WI38 (cell line): ENCODE measurements at regions not wholly inside any gene's neighbourhood (a gene's known extent, or its start where the extent isn't known, plus 50 kb on each side); places are given as distances from the start of the nearest gene placed in this dataset.

ENCODE experiments used
- H3K4me3 ChIP-seq: 2 replicates; pipeline ENCODE4 v1.5.1; 2011; ENCODE audit warnings: low read depth, mild to moderate bottlenecking, control low read depth, low read length
- TF ChIP-seq, protein P1 (sequence below): IDR thresholded peaks from 2 replicates; pipeline ENCODE4 v1.5.1; 2012; ENCODE audit warnings: low read depth, mild to moderate bottlenecking, control low read depth, low read length

DNA sequence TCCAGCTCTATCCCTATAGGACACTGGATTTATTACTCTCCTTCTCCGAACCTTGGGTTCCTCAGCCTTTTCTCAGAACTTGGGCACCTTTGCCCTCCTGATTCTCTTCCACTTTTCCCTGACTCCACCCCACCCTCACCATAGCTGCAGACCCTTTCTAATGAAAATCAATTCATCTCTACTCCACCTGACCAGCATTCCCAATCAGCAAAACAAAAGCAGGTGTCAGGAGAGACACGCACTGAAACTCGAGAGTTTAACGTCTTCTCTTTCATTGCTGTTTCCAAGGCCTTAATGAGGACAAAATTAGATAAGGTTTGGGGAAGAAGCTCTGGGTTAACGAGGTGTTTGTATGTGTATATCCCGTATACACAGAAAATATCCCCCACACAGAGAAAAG, 208.8 kb downstream of the PLPP3 start:
- TF ChIP-seq, protein P1, sequence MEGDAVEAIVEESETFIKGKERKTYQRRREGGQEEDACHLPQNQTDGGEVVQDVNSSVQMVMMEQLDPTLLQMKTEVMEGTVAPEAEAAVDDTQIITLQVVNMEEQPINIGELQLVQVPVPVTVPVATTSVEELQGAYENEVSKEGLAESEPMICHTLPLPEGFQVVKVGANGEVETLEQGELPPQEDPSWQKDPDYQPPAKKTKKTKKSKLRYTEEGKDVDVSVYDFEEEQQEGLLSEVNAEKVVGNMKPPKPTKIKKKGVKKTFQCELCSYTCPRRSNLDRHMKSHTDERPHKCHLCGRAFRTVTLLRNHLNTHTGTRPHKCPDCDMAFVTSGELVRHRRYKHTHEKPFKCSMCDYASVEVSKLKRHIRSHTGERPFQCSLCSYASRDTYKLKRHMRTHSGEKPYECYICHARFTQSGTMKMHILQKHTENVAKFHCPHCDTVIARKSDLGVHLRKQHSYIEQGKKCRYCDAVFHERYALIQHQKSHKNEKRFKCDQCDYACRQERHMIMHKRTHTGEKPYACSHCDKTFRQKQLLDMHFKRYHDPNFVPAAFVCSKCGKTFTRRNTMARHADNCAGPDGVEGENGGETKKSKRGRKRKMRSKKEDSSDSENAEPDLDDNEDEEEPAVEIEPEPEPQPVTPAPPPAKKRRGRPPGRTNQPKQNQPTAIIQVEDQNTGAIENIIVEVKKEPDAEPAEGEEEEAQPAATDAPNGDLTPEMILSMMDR: no peak
- H3K4me3 ChIP-seq: no peak overlapping the region

DNA sequence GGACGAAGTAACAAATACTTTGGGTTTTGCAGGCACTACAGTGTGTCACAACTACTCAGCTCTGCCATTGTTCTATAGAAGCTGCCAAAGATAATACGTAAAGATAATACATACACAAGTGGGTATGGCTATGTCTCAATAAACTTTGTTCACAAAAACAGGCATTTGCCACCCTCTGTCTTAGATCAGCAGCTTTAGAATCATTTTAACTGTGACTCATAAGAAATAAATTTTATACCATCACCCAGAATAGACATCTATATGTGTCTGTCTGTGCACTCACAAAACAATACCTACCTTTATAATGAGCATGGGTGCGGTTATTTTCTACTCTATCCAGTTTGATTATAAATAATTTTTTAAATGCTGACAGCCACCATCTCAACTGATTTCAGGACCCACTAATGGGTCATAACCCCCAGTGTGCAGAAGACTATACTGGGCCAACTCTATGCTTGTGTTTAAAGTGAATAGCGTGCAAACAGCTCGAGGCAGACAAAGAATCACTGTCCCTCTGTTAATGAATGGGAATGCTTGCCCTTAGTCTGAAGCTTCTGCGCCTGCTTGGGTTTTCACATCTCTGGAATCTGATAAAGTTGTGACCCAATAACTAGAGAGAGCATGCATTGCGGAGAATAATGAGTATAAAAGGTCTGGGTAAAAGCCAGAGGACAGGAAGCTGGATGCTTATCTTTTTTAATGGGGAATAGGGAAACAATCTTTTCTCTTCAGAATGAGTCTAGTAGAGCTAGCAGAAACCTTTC, 216.2 kb downstream of the PLPP3 start:
- no peak overlapping the region for H3K4me3 ChIP-seq
- TF ChIP-seq, protein P1: no peak

DNA sequence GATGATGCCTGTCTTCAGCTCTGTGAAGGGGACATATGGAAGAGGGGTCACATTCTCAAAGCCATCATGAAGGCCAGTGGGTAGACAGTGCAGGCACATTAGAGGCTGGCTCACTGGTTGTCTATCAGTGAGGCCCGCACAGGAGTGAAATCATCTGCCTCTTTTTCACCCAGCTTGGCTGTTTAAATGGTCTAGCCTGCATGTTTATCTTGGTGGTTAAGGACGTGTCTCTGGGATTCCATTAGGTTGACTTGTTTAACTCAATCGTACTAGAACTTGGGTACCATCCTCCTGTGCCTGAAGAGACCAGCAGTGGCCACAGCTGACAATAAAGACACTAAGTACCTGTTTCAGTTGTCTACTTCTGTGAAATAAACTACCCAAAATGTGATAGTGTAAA, 219.3 kb downstream of the PLPP3 start:
- H3K4me3 ChIP-seq: no peak overlapping the region
- TF ChIP-seq, protein P1: no peak

DNA sequence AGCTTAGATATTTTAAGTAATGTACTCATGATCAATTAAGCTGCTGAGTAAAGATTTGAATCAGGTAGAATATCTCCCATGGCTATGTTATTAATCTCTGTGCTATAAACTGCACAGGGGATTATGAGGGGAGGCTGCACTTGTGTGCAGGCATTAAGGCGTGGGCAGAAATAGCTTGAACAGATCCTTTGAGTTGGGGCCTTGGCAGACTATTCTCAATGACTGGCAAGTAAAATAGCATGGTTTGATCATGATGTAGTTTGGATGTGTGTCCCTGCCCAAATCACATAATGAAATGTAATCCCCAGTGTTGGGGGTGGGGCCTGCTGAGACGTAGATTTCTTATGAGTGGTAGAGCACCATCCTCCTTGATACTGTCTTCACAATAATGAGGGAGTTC, 220.3 kb downstream of the PLPP3 start:
- TF ChIP-seq, protein P1: no peak
- H3K4me3 ChIP-seq: no peak overlapping the region

DNA sequence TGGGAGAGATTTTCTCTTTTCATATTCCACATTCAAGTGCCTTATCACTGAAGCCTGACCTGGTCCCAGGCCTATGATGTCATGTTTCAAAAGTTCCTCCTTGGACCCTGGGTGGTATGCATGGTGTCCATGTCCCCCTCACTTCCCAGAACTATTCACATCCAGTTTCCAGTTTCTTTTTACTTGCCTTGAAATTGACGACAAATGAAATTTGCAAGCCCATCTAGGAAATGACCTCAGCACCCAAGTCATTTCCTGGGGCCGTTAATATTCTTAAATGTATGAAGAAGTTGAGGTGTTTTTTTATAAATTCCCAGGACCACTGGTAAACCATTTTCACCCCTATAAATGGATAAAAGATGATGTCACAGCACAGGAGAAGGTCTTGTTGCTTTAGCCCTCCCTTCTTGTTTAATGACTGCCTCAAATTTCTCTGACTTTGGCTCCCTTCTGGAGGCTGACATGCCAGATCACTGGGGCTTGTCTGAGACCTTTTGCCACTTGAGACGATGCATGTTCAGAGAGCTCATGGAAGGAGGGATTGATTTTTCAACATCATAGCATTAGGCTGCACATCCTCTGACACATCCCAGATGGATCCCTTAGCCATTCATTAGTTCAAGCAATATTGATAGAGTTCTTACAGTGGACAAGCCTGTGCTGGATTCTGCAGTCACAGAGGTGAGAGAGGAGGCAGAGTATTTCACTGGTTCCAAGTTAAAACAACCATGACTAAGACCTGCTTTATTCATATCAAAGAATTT, 221.3 kb downstream of the PLPP3 start:
- TF ChIP-seq, protein P1: no peak
- H3K4me3 ChIP-seq: no peak overlapping the region

DNA sequence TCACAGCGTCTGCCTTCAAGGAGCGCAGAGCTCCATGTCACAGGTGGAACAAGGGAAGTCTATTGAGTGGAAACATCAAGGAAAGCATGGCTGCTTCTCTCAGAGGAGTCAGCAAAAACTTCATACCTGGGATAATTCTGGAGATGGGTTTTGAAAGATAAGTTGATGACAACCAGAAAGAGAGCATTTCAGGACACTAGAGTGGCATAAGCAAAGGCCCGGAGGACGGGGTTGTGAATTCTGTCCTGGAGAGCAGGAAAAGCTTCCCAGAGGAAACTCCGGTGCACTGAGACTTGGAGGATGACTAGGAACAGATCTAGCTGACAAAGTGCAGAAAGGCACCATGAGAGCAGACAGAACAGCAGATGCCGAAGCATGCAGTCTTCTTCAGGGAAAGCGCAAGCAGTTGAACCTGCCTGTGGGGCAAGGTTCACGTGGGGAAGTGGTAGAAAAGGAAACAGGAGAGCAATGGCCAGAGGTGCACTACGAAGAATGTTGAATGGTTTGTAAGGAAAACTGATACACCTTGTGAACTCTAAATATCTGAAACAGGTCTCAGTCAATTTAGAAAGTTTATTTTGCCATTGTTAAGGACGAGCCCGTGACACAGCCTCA, 222.9 kb downstream of the PLPP3 start:
- TF ChIP-seq, protein P1: no peak
- no peak overlapping the region for H3K4me3 ChIP-seq

DNA sequence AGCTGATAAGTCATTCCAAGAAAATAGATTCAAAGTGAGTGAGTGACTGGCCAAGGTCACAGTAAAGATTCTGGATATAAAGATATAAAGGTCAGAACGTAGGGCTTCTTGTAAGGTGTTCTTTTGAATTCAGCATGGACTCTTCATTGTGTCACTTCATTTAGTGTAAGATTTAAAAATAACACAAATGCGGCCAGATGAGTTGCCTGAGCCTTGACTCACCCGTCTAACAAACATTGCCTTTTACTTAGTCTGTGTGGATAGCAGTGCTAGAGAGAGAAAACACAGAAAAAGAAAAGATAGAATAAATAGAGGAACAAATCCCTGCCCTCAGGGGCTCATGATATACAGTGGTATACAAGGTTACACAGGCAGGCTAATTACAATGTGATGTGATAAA, 223.4 kb downstream of the PLPP3 start:
- TF ChIP-seq, protein P1: no peak
- no peak overlapping the region for H3K4me3 ChIP-seq
